Epithelial cell of esophagus (primary cell): ENCODE measurements at regions not wholly inside any gene's neighbourhood (a gene's known extent, or its start where the extent isn't known, plus 50 kb on each side); places are given as distances from the start of the nearest gene placed in this dataset.
"Not testable (repeated sequence)": the region's sequence is repeated elsewhere in the genome, so short reads cannot be mapped to it uniquely, and the experiment has no call there.

Experiments used
- DNase-seq: peaks from one replicate; pipeline ENCODE4 v3.0.0; 2010; ENCODE audit warnings: low read depth
- H3K4me3 ChIP-seq: 2 replicates; pipeline ENCODE4 v1.5.1; 2011; ENCODE audit warnings: mild to moderate bottlenecking, low read length, control low read depth
- TF ChIP-seq, protein P1 (sequence below): IDR thresholded peaks from 2 replicates; pipeline ENCODE4 v1.5.1; 2011; ENCODE audit warnings: low read depth, mild to moderate bottlenecking, low read length, control low read depth, inconsistent platforms; ENCODE audit not compliant: insufficient read depth; ENCODE audit errors: missing control alignments

GRCh38 chr13:79900356-79900755 lies 419.4 kb downstream of the NDFIP2 start:
- DNase-seq = no peak

GRCh38 chr13:79898996-79899395 lies 418.0 kb downstream of the NDFIP2 start:
- TF ChIP-seq, protein P1, sequence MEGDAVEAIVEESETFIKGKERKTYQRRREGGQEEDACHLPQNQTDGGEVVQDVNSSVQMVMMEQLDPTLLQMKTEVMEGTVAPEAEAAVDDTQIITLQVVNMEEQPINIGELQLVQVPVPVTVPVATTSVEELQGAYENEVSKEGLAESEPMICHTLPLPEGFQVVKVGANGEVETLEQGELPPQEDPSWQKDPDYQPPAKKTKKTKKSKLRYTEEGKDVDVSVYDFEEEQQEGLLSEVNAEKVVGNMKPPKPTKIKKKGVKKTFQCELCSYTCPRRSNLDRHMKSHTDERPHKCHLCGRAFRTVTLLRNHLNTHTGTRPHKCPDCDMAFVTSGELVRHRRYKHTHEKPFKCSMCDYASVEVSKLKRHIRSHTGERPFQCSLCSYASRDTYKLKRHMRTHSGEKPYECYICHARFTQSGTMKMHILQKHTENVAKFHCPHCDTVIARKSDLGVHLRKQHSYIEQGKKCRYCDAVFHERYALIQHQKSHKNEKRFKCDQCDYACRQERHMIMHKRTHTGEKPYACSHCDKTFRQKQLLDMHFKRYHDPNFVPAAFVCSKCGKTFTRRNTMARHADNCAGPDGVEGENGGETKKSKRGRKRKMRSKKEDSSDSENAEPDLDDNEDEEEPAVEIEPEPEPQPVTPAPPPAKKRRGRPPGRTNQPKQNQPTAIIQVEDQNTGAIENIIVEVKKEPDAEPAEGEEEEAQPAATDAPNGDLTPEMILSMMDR = no peak

More at GRCh38 chr13:79900356-79900755, 419.4 kb downstream of the NDFIP2 start:
- H3K4me3 ChIP-seq = no peak overlapping the region
- TF ChIP-seq, protein P1 = no peak

DNA sequence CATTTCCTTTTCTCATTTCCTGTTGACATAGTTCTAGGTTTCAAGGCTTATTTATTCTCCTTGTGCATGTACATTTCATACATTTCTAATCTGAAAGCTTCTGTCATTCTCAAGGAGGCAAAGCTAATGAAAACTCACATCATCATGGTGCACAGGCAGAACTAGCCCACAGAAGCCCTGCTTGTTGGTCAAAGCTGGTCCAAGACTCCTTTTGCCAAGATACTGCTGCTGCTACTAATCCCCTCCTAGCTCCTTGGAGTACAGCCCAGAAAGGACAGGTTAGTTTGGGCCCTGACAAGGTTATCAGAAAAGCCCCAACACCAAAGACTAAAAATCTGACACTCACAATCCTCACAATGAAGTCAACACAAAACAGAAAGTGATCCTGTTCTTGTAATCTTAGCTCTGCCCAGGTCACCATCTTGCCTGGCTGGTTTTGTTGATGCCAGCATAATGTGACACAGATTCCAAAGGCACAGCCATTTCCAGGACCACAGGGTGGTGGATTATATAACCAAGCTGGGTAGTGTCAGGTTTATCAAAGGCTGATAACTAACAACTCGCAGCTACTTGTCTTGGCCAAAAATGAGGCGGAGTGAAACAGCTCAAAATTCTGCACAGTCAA lies 417.4 kb downstream of the NDFIP2 start:
- TF ChIP-seq, protein P1 = no peak
- DNase-seq = no peak

More at GRCh38 chr13:79898996-79899395, 418.0 kb downstream of the NDFIP2 start:
- peak; percentile 35 for DNase-seq
- no peak overlapping the region for H3K4me3 ChIP-seq

GRCh38 chr13:79896851-79897250 lies 415.9 kb downstream of the NDFIP2 start:
- H3K4me3 ChIP-seq = no peak overlapping the region
- DNase-seq = no peak
- TF ChIP-seq, protein P1 = no peak

More for the DNA sequence above, 417.4 kb downstream of the NDFIP2 start:
- no peak overlapping the region for H3K4me3 ChIP-seq

GRCh38 chr13:79895416-79895815 lies 414.5 kb downstream of the NDFIP2 start:
- TF ChIP-seq, protein P1 = no peak
- DNase-seq = no peak

GRCh38 chr13:79887278-79887677 lies 406.3 kb downstream of the NDFIP2 start:
- not testable (repeated sequence) for H3K4me3 ChIP-seq, DNase-seq

More at GRCh38 chr13:79895416-79895815, 414.5 kb downstream of the NDFIP2 start:
- no peak overlapping the region for H3K4me3 ChIP-seq

DNA sequence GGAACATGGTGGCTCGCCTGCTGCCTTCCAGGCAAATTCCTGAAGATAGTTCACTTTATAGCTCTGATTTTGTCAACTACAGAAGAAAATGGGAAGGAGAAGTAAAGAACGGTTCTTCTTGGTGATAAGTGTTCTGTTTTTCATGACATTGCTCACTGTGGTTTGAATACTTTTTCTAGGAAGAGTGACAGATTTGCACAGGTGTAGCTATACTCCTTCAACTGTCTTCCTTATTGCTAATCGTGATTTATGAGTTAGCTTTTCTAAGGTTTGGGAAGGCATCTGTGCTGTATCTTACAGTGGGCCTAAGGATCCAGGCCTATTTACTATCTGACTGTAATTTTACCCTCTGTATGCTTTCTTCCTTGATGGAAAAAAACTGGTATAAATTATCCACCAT lies 405.6 kb downstream of the NDFIP2 start:
- no peak overlapping the region for H3K4me3 ChIP-seq
- DNase-seq = no peak
- TF ChIP-seq, protein P1 = no peak

GRCh38 chr13:79884890-79885289 lies 403.9 kb downstream of the NDFIP2 start:
- no peak overlapping the region for H3K4me3 ChIP-seq
- TF ChIP-seq, protein P1 = no peak
- DNase-seq = no peak
